H1 (cell line): ENCODE measurements at regions not wholly inside any gene's neighbourhood (a gene's known extent, or its start where the extent isn't known, plus 50 kb on each side); places are given as distances from the start of the nearest gene placed in this dataset.

ENCODE experiments used
- CTCF ChIA-PET: fragments of 300-600 bp; sonication (Branson Sonifier 250); formaldehyde crosslinking; loops from one replicate; lab custom pipeline; 2021; ENCODE audit not compliant: partially characterized antibody; lab: Charles Lee
- POLR2A ChIA-PET: fragments of 300-600 bp; sonication (Branson Sonifier 250); formaldehyde crosslinking; loops from one replicate; lab custom pipeline; 2021; ENCODE audit warnings: inconsistent platforms; ENCODE audit not compliant: partially characterized antibody; lab: Charles Lee
- DNase-seq, 2 experiments: peaks; one replicate each; pipeline versions ENCODE4 v3.0.0 to v3.0.0-alpha.2; 2010 to 2022; ENCODE audit warnings: low spot score in 2 of 2, low read depth in 1 of 2, mixed read lengths in 1 of 2
- FAIRE-seq: peaks from 2 replicates; lab custom pipeline; 2011; peaks lifted over from hg19 to GRCh38; lab: Jason Lieb, UNC
- H2AFZ ChIP-seq: 2 replicates; pipeline ENCODE4 v1.8.1; 2012; ENCODE audit warnings: low read length, inconsistent platforms
- H2AK5ac ChIP-seq: 2 replicates; pipeline ENCODE4 v1.6.1; 2013; ENCODE audit warnings: low read depth, low read length
- H2BK120ac ChIP-seq: replicated peaks from 2 replicates; pipeline ENCODE3; 2013; ENCODE audit warnings: low read depth, low read length, inconsistent platforms
- H2BK12ac ChIP-seq: 2 replicates; pipeline ENCODE4 v1.6.1; 2013; ENCODE audit warnings: low read depth, low read length
- H2BK15ac ChIP-seq: 2 replicates; pipeline ENCODE4 v1.6.1; 2013; ENCODE audit warnings: low read length
- H2BK20ac ChIP-seq: 2 replicates; pipeline ENCODE4 v1.6.1; 2013; ENCODE audit warnings: low read length
- H2BK5ac ChIP-seq: 2 replicates; pipeline ENCODE4 v1.6.1; 2013; ENCODE audit warnings: low read depth, low read length
- H3K14ac ChIP-seq: 2 replicates; pipeline ENCODE4 v1.6.1; 2013; ENCODE audit warnings: inconsistent platforms; ENCODE audit not compliant: insufficient read length
- H3K18ac ChIP-seq: 2 replicates; pipeline ENCODE4 v1.6.1; 2013; ENCODE audit warnings: low read length; ENCODE audit errors: extremely low read depth
- H3K23ac ChIP-seq: 2 replicates; pipeline ENCODE4 v1.6.1; 2013; ENCODE audit warnings: inconsistent platforms; ENCODE audit not compliant: insufficient read length
- H3K23me2 ChIP-seq: 2 replicates; pipeline ENCODE4 v1.6.1; 2013; ENCODE audit warnings: low read depth, low read length
- H3K27ac ChIP-seq: 2 replicates; pipeline ENCODE4 v1.6.1; 2011; ENCODE audit warnings: low read depth, low read length, inconsistent platforms
- H3K27me3 ChIP-seq, 4 experiments: replicated peaks in 1 of 4; 1 replicate in 1 of 4; 2 replicates in 3 of 4; pipeline versions ENCODE4 v1.6.1 to v1.8.1; 2011 to 2013; ENCODE audit warnings: low read length in 3 of 4, mild to moderate bottlenecking in 3 of 4, inconsistent platforms in 2 of 4, mixed read lengths in 2 of 4, moderate library complexity in 1 of 4; ENCODE audit not compliant: control insufficient read depth in 3 of 4, insufficient read depth in 3 of 4; ENCODE audit errors: extremely low read depth in 1 of 4
- H3K36me3 ChIP-seq, 4 experiments: 2 replicates each; pipeline versions ENCODE4 v1.6.1 to v1.8.1; 2011 to 2013; ENCODE audit warnings: mild to moderate bottlenecking in 4 of 4, low read length in 3 of 4, moderate library complexity in 2 of 4, control low read depth in 1 of 4, inconsistent platforms in 1 of 4; ENCODE audit not compliant: insufficient read depth in 4 of 4, control insufficient read depth in 2 of 4
- H3K4ac ChIP-seq: replicated peaks from 2 replicates; pipeline ENCODE3; 2013; ENCODE audit warnings: low read length, low read depth, mixed read lengths, inconsistent platforms; ENCODE audit not compliant: insufficient read length
- H3K4me1 ChIP-seq, 4 experiments: replicated peaks in 1 of 4; 1 replicate in 1 of 4; 2 replicates in 3 of 4; pipeline versions ENCODE4 v1.6.1 to v1.8.1; 2011 to 2013; ENCODE audit warnings: low read length in 3 of 4, inconsistent platforms in 2 of 4, mixed read lengths in 1 of 4; ENCODE audit not compliant: insufficient read depth in 4 of 4, control insufficient read depth in 3 of 4
- H3K4me2 ChIP-seq, 2 experiments: 2 replicates each; pipeline versions ENCODE4 v1.6.1 to v1.8.1; 2011 to 2013; ENCODE audit warnings: low read depth in 2 of 2, low read length in 2 of 2, control low read depth in 1 of 2, inconsistent platforms in 1 of 2, mild to moderate bottlenecking in 1 of 2; ENCODE audit not compliant: insufficient read depth in 1 of 2
- H3K4me3 ChIP-seq, 4 experiments: fragments of 200-600, 300-600 bp in 1 of 4; sonication (generic), shearing (Covaris generic), sonication (Bioruptor Twin) in 1 of 4; 2 replicates each; pipeline versions ENCODE4 v1.5.1 to v1.8.1; 2011 to 2016; ENCODE audit warnings: low read length in 4 of 4, low read depth in 3 of 4, control low read depth in 2 of 4, inconsistent platforms in 2 of 4, mild to moderate bottlenecking in 2 of 4, mixed read lengths in 1 of 4, moderate library complexity in 1 of 4; ENCODE audit not compliant: insufficient read depth in 2 of 4; ENCODE audit errors: extremely low read depth in 1 of 4
- H3K56ac ChIP-seq: replicated peaks from 2 replicates; pipeline ENCODE3; 2013; ENCODE audit warnings: low read depth, mild to moderate bottlenecking, mixed read lengths, low read length, inconsistent platforms; ENCODE audit not compliant: insufficient read length
- H3K79me1 ChIP-seq: 2 replicates; pipeline ENCODE4 v1.6.1; 2013; ENCODE audit warnings: low read depth, low read length, control low read depth
- H3K79me2 ChIP-seq, 2 experiments: 2 replicates each; pipeline versions ENCODE4 v1.6.1 to v1.8.1; 2012 to 2013; ENCODE audit warnings: low read length in 2 of 2, mild to moderate bottlenecking in 2 of 2, inconsistent platforms in 1 of 2; ENCODE audit not compliant: insufficient read depth in 2 of 2, control insufficient read depth in 1 of 2
- H3K9ac ChIP-seq, 4 experiments: replicated peaks in 1 of 4; 1 replicate in 1 of 4; 2 replicates in 3 of 4; pipeline versions ENCODE4 v1.6.1 to v1.8.1; 2011 to 2013; ENCODE audit warnings: low read depth in 3 of 4, low read length in 3 of 4, control low read depth in 2 of 4, mild to moderate bottlenecking in 2 of 4, moderate library complexity in 2 of 4, inconsistent platforms in 1 of 4; ENCODE audit errors: extremely low read depth in 1 of 4
- H3K9me3 ChIP-seq, 2 experiments: 2 replicates each; pipeline versions ENCODE4 v1.6.1 to v1.8.1; 2012 to 2013; ENCODE audit warnings: mild to moderate bottlenecking in 2 of 2, moderate library complexity in 2 of 2, control low read depth in 1 of 2, inconsistent platforms in 1 of 2, low read depth in 1 of 2, low read length in 1 of 2, mixed read lengths in 1 of 2; ENCODE audit not compliant: insufficient read depth in 2 of 2
- H4K20me1 ChIP-seq, 2 experiments: replicated peaks in 1 of 2; 2 replicates each; pipeline versions ENCODE3 to v1.8.1; 2011 to 2013; ENCODE audit warnings: inconsistent platforms in 2 of 2, low read length in 2 of 2, mild to moderate bottlenecking in 1 of 2; ENCODE audit not compliant: insufficient read depth in 2 of 2, control insufficient read depth in 1 of 2
- H4K5ac ChIP-seq: 2 replicates; pipeline ENCODE4 v1.6.1; 2013; ENCODE audit warnings: low read length, low read depth, mixed read lengths, inconsistent platforms; ENCODE audit not compliant: insufficient read length
- H4K8ac ChIP-seq: 2 replicates; pipeline ENCODE4 v1.8.0; 2013; ENCODE audit warnings: mild to moderate bottlenecking, moderate library complexity, low read length, inconsistent platforms; ENCODE audit not compliant: insufficient read depth; ENCODE audit errors: extremely low read depth
- H4K91ac ChIP-seq: replicated peaks from 2 replicates; pipeline ENCODE3; 2013; ENCODE audit warnings: low read length, mixed read lengths, inconsistent platforms; ENCODE audit not compliant: insufficient read length
- JUND ChIP-seq: IDR thresholded peaks from 2 replicates; pipeline ENCODE4 v1.6.1; 2011; ENCODE audit warnings: mild to moderate bottlenecking, improper control_type of control experiment, low read length
- TAF1 ChIP-seq: IDR thresholded peaks from 2 replicates; pipeline ENCODE4 v1.6.1; 2011; ENCODE audit warnings: mild to moderate bottlenecking, low read depth, low read length

DNA sequence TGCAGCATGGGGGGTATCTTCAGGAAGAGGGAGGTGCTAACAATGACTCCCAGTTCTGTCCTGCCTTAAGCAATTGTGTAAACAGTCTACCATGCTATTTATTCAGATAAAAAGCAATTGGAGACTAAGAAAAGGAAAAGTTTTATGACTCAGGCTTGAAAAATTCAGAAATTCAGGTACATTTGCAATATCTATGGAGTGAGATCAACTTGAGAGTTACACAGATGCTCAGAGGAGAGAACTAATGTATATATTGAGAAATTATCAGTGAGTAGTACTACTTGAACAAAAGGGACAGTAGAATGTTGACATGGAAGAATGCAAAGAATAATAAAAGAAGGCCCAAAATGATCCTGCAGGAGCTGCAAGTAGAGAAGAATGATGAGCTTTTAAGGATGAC lies 277.6 kb upstream of the DACH1 start:
- no peak overlapping the region for H3K14ac ChIP-seq
- no peak overlapping the region for H2AFZ ChIP-seq
- ChIA-PET CTCF (interaction anchor here (0.6 kb wide), 1 partner anchor 266 kb away, joined by 3 read pairs; no protein-coding TSS in a partner anchor), POLR2A (no interaction called here)
- DNase-seq (no peak), FAIRE-seq (no peak)
- no peaks in the 10 kb centered on the region for H3K9me3 ChIP-seq
- no peak overlapping the region for H3K27ac ChIP-seq
- no peak overlapping the region for H2BK15ac ChIP-seq
- no peaks in the 10 kb centered on the region for H3K23me2 ChIP-seq
- no peak overlapping the region for H2BK120ac ChIP-seq
- H3K56ac ChIP-seq, result no peak overlapping the region
- no peak overlapping the region for H4K8ac ChIP-seq
- no peak overlapping the region for H3K23ac ChIP-seq
- H3K4me3 ChIP-seq, result no peak overlapping the region
- no peak overlapping the region for H2AK5ac ChIP-seq
- H3K27me3 ChIP-seq, result no peaks in the 10 kb centered on the region
- no peaks in the 10 kb centered on the region for H3K79me2 ChIP-seq
- H3K36me3 ChIP-seq, result no peaks in the 10 kb centered on the region
- no peak overlapping the region for H2BK12ac ChIP-seq
- no peak overlapping the region for H2BK5ac ChIP-seq
- H3K18ac ChIP-seq, result no peak overlapping the region
- H2BK20ac ChIP-seq, result no peak overlapping the region
- no peaks in the 10 kb centered on the region for H3K4me1 ChIP-seq
- H4K91ac ChIP-seq, result no peak overlapping the region
- H3K4ac ChIP-seq, result no peak overlapping the region
- H3K4me2 ChIP-seq, result no peak overlapping the region
- H4K20me1 ChIP-seq, result no peaks in the 10 kb centered on the region
- H4K5ac ChIP-seq, result no peak overlapping the region
- no peaks in the 10 kb centered on the region for H3K79me1 ChIP-seq
- no peak overlapping the region for H3K9ac ChIP-seq
- no peak for TF ChIP-seq TAF1
- no peak for TF ChIP-seq JUND
